VCaP (cell line): ENCODE measurements at regions not wholly inside any gene's neighbourhood (a gene's known extent, or its start where the extent isn't known, plus 50 kb on each side); places are given as distances from the start of the nearest gene placed in this dataset.
A peak's percentile ranks its signal among the peaks of the same experiment; 100 is the strongest.

Experiments
- H3K27ac ChIP-seq: fragments of 450-650 bp; 2 replicates; pipeline ENCODE4 v1.5.1; 2017
- CTCF ChIP-seq: fragments of 450-650 bp; conservative IDR thresholded peaks from 2 replicates; pipeline ENCODE4 v1.5.1; 2017; ENCODE audit warnings: mild to moderate bottlenecking, moderate library complexity

GRCh38 chr4:92210906-92211305 lies 92.9 kb upstream of the GRID2 start:
- TF ChIP-seq CTCF, result no peak
- H3K27ac ChIP-seq, result no peak overlapping the region

- H3K27ac ChIP-seq, result no peak overlapping the region
- TF ChIP-seq CTCF, result no peak
These were observed 88.3 kb upstream of the GRID2 start for GRCh38 chr4:92215476-92215875.

- no peak for TF ChIP-seq CTCF
- peak overlapping the region; percentile 57 for H3K27ac ChIP-seq
These were observed 72.3 kb upstream of the GRID2 start for GRCh38 chr4:92231511-92231910.

GRCh38 chr4:92232566-92232965 lies 71.2 kb upstream of the GRID2 start:
- TF ChIP-seq CTCF, result no peak

GRCh38 chr4:92234393-92235176 lies 69.2 kb upstream of the GRID2 start:
- H3K27ac ChIP-seq, result peak overlapping the region; percentile 57
- TF ChIP-seq CTCF, result no peak

More at GRCh38 chr4:92232566-92232965, 71.2 kb upstream of the GRID2 start:
- H3K27ac ChIP-seq, result peak overlapping the region; percentile 57; the same call in 1 of the 2 replicates

- TF ChIP-seq CTCF, result no peak
- H3K27ac ChIP-seq, result peak overlapping the region; percentile 57
These were observed 68.0 kb upstream of the GRID2 start for GRCh38 chr4:92235731-92236130.

- H3K27ac ChIP-seq, result 0 out of 2 replicates have a peak overlapping the region, but pooled peaks have one; percentile 57
- no peak for TF ChIP-seq CTCF
These were observed 66.9 kb upstream of the GRID2 start for GRCh38 chr4:92236877-92237276.
